ENCODE measurements at regions not wholly inside any gene's neighbourhood (a gene's known extent, or its start where the extent isn't known, plus 50 kb on each side); places are given as distances from the start of the nearest gene placed in this dataset.

GRCh38 chr5:89060768-89061167 is 177.8 kb upstream of the MEF2C start:
- TF ChIP-seq CHD1 (IDR thresholded peaks at IDR 0.05; ENCODE audit: low read depth, low read length) = no peak
- no peak for TF ChIP-seq MXI1 (IDR thresholded peaks at IDR 0.05; ENCODE audit: borderline replicate concordance, low read depth, low read length)
- no peak for TF ChIP-seq POLR2A (IDR thresholded peaks at IDR 0.05; ENCODE audit: low read depth, low read length)
- TF ChIP-seq NFE2L2 (IDR thresholded peaks at IDR 0.05; ENCODE audit: low read depth, low read length) = no peak
- no peak for TF ChIP-seq RCOR1 (IDR thresholded peaks at IDR 0.05; ENCODE audit: insufficient replicate concordance, low read length)
- TF ChIP-seq BHLHE40 (IDR thresholded peaks at IDR 0.05; ENCODE audit: low read depth, low read length) = no peak
- TF ChIP-seq CEBPB (IDR thresholded peaks at IDR 0.05; ENCODE audit: low read depth, low read length) = no peak
- no peak for TF ChIP-seq ELK1 (IDR thresholded peaks at IDR 0.05; ENCODE audit: borderline replicate concordance, low read depth, low read length)
- TF ChIP-seq MAFK (IDR thresholded peaks at IDR 0.05; ENCODE audit: low read depth, low read length) = no peak
- no peak for TF ChIP-seq MAZ (IDR thresholded peaks at IDR 0.05; ENCODE audit: borderline replicate concordance, low read depth, low read length)
- TF ChIP-seq RAD21 (IDR thresholded peaks at IDR 0.05; ENCODE audit: low read length) = no peak
- no peak for TF ChIP-seq USF2 (IDR thresholded peaks at IDR 0.05; ENCODE audit: low read depth, low read length)
- TF ChIP-seq CTCF (conservative IDR thresholded peaks at IDR 0.05; ENCODE audit: low read depth, low read length) = no peak
- no peak for TF ChIP-seq FOS (IDR thresholded peaks at IDR 0.05; ENCODE audit: low read depth, low read length)
- no peak for TF ChIP-seq RFX5 (IDR thresholded peaks at IDR 0.05; ENCODE audit: low read depth, low read length)
- TF ChIP-seq SMC3 (IDR thresholded peaks at IDR 0.05; ENCODE audit: low read depth, low read length) = no peak
- H2AFZ ChIP-seq (replicated peaks; ENCODE audit: low read length, poor library complexity) = no peak overlapping the region
- no peak overlapping the region for H4K5ac ChIP-seq (ENCODE audit: low read depth, low read length)
- no peaks in the 10 kb centered on the region for H4K20me1 ChIP-seq (ENCODE audit: insufficient read depth, low read length)
- H2AK5ac ChIP-seq (ENCODE audit: low read depth, low read length) = no peak overlapping the region
- intact Hi-C loops (cut with micrococcal nuclease) (no loop called here), dilution Hi-C loops (cut with HindIII; ENCODE audit: low sequenced_read_pairs, unreplicated experiment) (no loop called here), in situ Hi-C loops (cut with MboI; ENCODE audit: low sequenced_read_pairs) (no loop called here)
- no peak overlapping the region for H3K9ac ChIP-seq (ENCODE audit: low read depth, low read length)
- no peak overlapping the region for H3K23ac ChIP-seq (ENCODE audit: low read depth, low read length)
- no peak overlapping the region for H3K27ac ChIP-seq (ENCODE audit: insufficient read depth, low read length)
- H3K4me3 ChIP-seq (ENCODE audit: insufficient read depth, low read depth, low read length) = no peak overlapping the region
- H3K9me3 ChIP-seq (ENCODE audit: control insufficient read depth, insufficient read depth, low read length) = no peaks in the 10 kb centered on the region
- BruUV-seq (replicated peaks) = no TSS peak
- H2AK9ac ChIP-seq (replicated peaks; ENCODE audit: low read depth, low read length, poor library complexity) = no peak overlapping the region
- no CpG with 5 or more reads among the region's 2 CpGs for WGBS, 2 experiments (ENCODE audit: extremely low coverage in 2 of 2, insufficient read length in 1 of 2)
- no peak overlapping the region for H2BK5ac ChIP-seq (ENCODE audit: low read depth, low read length, poor library complexity, severe bottlenecking)
- H3K56ac ChIP-seq (ENCODE audit: extremely low read depth, insufficient read depth, low read length) = no peak overlapping the region
- H3K4me2 ChIP-seq (ENCODE audit: low read depth, low read length) = no peak overlapping the region
- no peaks in the 10 kb centered on the region for H3K9me1 ChIP-seq (ENCODE audit: insufficient read depth, low read length)
- H4K8ac ChIP-seq (ENCODE audit: low read depth in 2 of 2, low read length in 2 of 2) = no peak overlapping the region
- DNase-seq (no peak), ATAC-seq (ENCODE audit: low read depth) (no peak)
- H2BK20ac ChIP-seq (ENCODE audit: low read depth, low read length) = no peak overlapping the region
- H3K18ac ChIP-seq (ENCODE audit: low read depth, low read length) = no peak overlapping the region
- no peaks in the 10 kb centered on the region for H3K27me3 ChIP-seq (ENCODE audit: control insufficient read depth, insufficient read depth, low read length)
- no peaks in the 10 kb centered on the region for H3K36me3 ChIP-seq (ENCODE audit: control insufficient read depth, insufficient read depth, low read length)
- no peak overlapping the region for H3K4ac ChIP-seq (ENCODE audit: low read depth, low read length)
- ChIA-PET POLR2A (ENCODE audit: unreplicated experiment) (no interaction called here), CTCF (no interaction called here)
- no peak overlapping the region for H2BK15ac ChIP-seq (ENCODE audit: low read depth, low read length)
- H3K79me1 ChIP-seq (ENCODE audit: low read depth in 1 of 2, low read length in 2 of 2) = no peaks in the 10 kb centered on the region
- H3K14ac ChIP-seq (replicated peaks; ENCODE audit: low read depth, low read length) = no peak overlapping the region
- H4K91ac ChIP-seq (ENCODE audit: insufficient read depth, low read depth, low read length) = no peak overlapping the region
- no peaks in the 10 kb centered on the region for H3K4me1 ChIP-seq (ENCODE audit: control insufficient read depth, insufficient read depth, low read length)
- no peak overlapping the region for H2BK120ac ChIP-seq (ENCODE audit: low read depth, low read length)
